ENCODE measurements at regions not wholly inside any gene's neighbourhood (a gene's known extent, or its start where the extent isn't known, plus 50 kb on each side); places are given as distances from the start of the nearest gene placed in this dataset.

- Histone ChIP-seq H3K4me2 (ENCODE audit: low read length) (no peak overlapping the region), H3K56ac (ENCODE audit: low read length) (no peak overlapping the region), H3K27ac (ENCODE audit: low read depth, low read length) (no peak overlapping the region), H3K4me3 (ENCODE audit: low read length) (no peak overlapping the region), H4K5ac (ENCODE audit: low read length) (no peak overlapping the region), H3K23ac (ENCODE audit: low read length) (no peak overlapping the region), H2BK15ac (replicated peaks; ENCODE audit: low read depth) (no peak overlapping the region), H3K4me1 (ENCODE audit: control insufficient read depth, low read depth, low read length) (peaks cover 8% of the 10 kb centered on the region), H2BK120ac (ENCODE audit: low read depth, low read length) (no peak overlapping the region), H4K8ac (ENCODE audit: low read depth, low read length) (no peak overlapping the region), H3K27me3 (ENCODE audit: insufficient read depth, low read length, poor library complexity) (no peaks in the 10 kb centered on the region), H3K18ac (ENCODE audit: low read length) (no peak overlapping the region), H3K36me3 (ENCODE audit: control insufficient read depth, insufficient read depth, low read length) (no peaks in the 10 kb centered on the region), H2AK5ac (ENCODE audit: low read length) (no peak overlapping the region), H3K79me2 (ENCODE audit: control insufficient read depth, insufficient read depth, low read length) (no peaks in the 10 kb centered on the region), H3K4ac (ENCODE audit: low read depth, low read length) (no peak overlapping the region), H2BK5ac (ENCODE audit: low read length) (no peak overlapping the region), H3K79me1 (ENCODE audit: low read length) (no peaks in the 10 kb centered on the region), H3K9ac (ENCODE audit: low read length) (no peak overlapping the region)
- peak; percentile 5 for DNase-seq
- WGBS (ENCODE audit: extremely low coverage, insufficient coverage, low lambda C conversion rate): no CpG with 5 or more reads among the region's 2 CpGs
Observed at GRCh38 chr2:65957454-65957853, 477.5 kb upstream of the MEIS1 start.

GRCh38 chr2:65955259-65955658 is 479.7 kb upstream of the MEIS1 start:
- Histone ChIP-seq H3K27me3 (ENCODE audit: insufficient read depth, low read length, poor library complexity) (no peaks in the 10 kb centered on the region), H2AK5ac (ENCODE audit: low read length) (no peak overlapping the region), H3K79me1 (ENCODE audit: low read length) (no peaks in the 10 kb centered on the region), H2BK120ac (ENCODE audit: low read depth, low read length) (no peak overlapping the region), H3K9ac (ENCODE audit: low read length) (no peak overlapping the region), H3K18ac (ENCODE audit: low read length) (no peak overlapping the region), H3K56ac (ENCODE audit: low read length) (no peak overlapping the region), H2BK15ac (replicated peaks; ENCODE audit: low read depth) (no peak overlapping the region), H3K4me3 (ENCODE audit: low read length) (no peak overlapping the region), H3K79me2 (ENCODE audit: control insufficient read depth, insufficient read depth, low read length) (no peaks in the 10 kb centered on the region), H4K5ac (ENCODE audit: low read length) (no peak overlapping the region), H3K23ac (ENCODE audit: low read length) (no peak overlapping the region), H3K36me3 (ENCODE audit: control insufficient read depth, insufficient read depth, low read length) (no peaks in the 10 kb centered on the region), H3K4me2 (ENCODE audit: low read length) (no peak overlapping the region), H3K4me1 (ENCODE audit: control insufficient read depth, low read depth, low read length) (peaks cover 8% of the 10 kb centered on the region), H4K8ac (ENCODE audit: low read depth, low read length) (no peak overlapping the region), H2BK5ac (ENCODE audit: low read length) (no peak overlapping the region), H3K27ac (ENCODE audit: low read depth, low read length) (no peak overlapping the region), H3K4ac (ENCODE audit: low read depth, low read length) (no peak overlapping the region)
- no CpG with 5 or more reads among the region's 2 CpGs for WGBS (ENCODE audit: extremely low coverage, insufficient coverage, low lambda C conversion rate)
- no peak for DNase-seq

GRCh38 chr2:65952966-65953761 is 481.8 kb upstream of the MEIS1 start:
- Histone ChIP-seq H3K36me3 (ENCODE audit: control insufficient read depth, insufficient read depth, low read length) (no peaks in the 10 kb centered on the region), H3K4me2 (ENCODE audit: low read length) (no peak overlapping the region), H2BK120ac (ENCODE audit: low read depth, low read length) (no peak overlapping the region), H3K18ac (ENCODE audit: low read length) (no peak overlapping the region), H4K8ac (ENCODE audit: low read depth, low read length) (no peak overlapping the region), H3K4me3 (ENCODE audit: low read length) (no peak overlapping the region), H3K4me1 (ENCODE audit: control insufficient read depth, low read depth, low read length) (peaks cover 5% of the 10 kb centered on the region), H2AK5ac (ENCODE audit: low read length) (no peak overlapping the region), H2BK15ac (replicated peaks; ENCODE audit: low read depth) (no peak overlapping the region), H3K56ac (ENCODE audit: low read length) (no peak overlapping the region), H4K5ac (ENCODE audit: low read length) (no peak overlapping the region), H3K23ac (ENCODE audit: low read length) (peak overlapping the region; percentile 57), H3K79me2 (ENCODE audit: control insufficient read depth, insufficient read depth, low read length) (no peaks in the 10 kb centered on the region), H3K4ac (ENCODE audit: low read depth, low read length) (no peak overlapping the region), H3K27ac (ENCODE audit: low read depth, low read length) (no peak overlapping the region), H2BK5ac (ENCODE audit: low read length) (no peak overlapping the region), H3K79me1 (ENCODE audit: low read length) (no peaks in the 10 kb centered on the region), H3K27me3 (ENCODE audit: insufficient read depth, low read length, poor library complexity) (no peaks in the 10 kb centered on the region), H3K9ac (ENCODE audit: low read length) (no peak overlapping the region)
- WGBS (ENCODE audit: extremely low coverage, insufficient coverage, low lambda C conversion rate): no CpG with 5 or more reads among the region's 5 CpGs
- no peak for DNase-seq

GRCh38 chr2:65944213-65944612 is 490.7 kb upstream of the MEIS1 start:
- no peak for DNase-seq
- H3K9ac ChIP-seq (ENCODE audit: low read length): no peak overlapping the region
- no peak overlapping the region for H3K4me3 ChIP-seq (ENCODE audit: low read length)
- no peak overlapping the region for H2AK5ac ChIP-seq (ENCODE audit: low read length)
- H3K4ac ChIP-seq (ENCODE audit: low read depth, low read length): no peak overlapping the region
- no peak overlapping the region for H3K23ac ChIP-seq (ENCODE audit: low read length)
- H4K5ac ChIP-seq (ENCODE audit: low read length): no peak overlapping the region
- H3K36me3 ChIP-seq (ENCODE audit: control insufficient read depth, insufficient read depth, low read length): no peaks in the 10 kb centered on the region
- no CpG with 5 or more reads among the region's 1 CpG for WGBS (ENCODE audit: extremely low coverage, insufficient coverage, low lambda C conversion rate)
- H2BK5ac ChIP-seq (ENCODE audit: low read length): no peak overlapping the region
- H3K79me2 ChIP-seq (ENCODE audit: control insufficient read depth, insufficient read depth, low read length): no peaks in the 10 kb centered on the region
- no peak overlapping the region for H2BK15ac ChIP-seq (replicated peaks; ENCODE audit: low read depth)
- H3K27me3 ChIP-seq (ENCODE audit: insufficient read depth, low read length, poor library complexity): no peaks in the 10 kb centered on the region
- no peak overlapping the region for H2BK120ac ChIP-seq (ENCODE audit: low read depth, low read length)
- no peaks in the 10 kb centered on the region for H3K4me1 ChIP-seq (ENCODE audit: control insufficient read depth, low read depth, low read length)
- no peaks in the 10 kb centered on the region for H3K79me1 ChIP-seq (ENCODE audit: low read length)
- H3K27ac ChIP-seq (ENCODE audit: low read depth, low read length): no peak overlapping the region
- H3K18ac ChIP-seq (ENCODE audit: low read length): no peak overlapping the region
- no peak overlapping the region for H3K4me2 ChIP-seq (ENCODE audit: low read length)
- no peak overlapping the region for H3K56ac ChIP-seq (ENCODE audit: low read length)
- H4K8ac ChIP-seq (ENCODE audit: low read depth, low read length): no peak overlapping the region

- DNase-seq: no peak
- H3K23ac ChIP-seq (ENCODE audit: low read length): no peak overlapping the region
- no CpG with 5 or more reads among the region's 10 CpGs for WGBS (ENCODE audit: extremely low coverage, insufficient coverage, low lambda C conversion rate)
- no peak overlapping the region for H3K9ac ChIP-seq (ENCODE audit: low read length)
- no peak overlapping the region for H2BK5ac ChIP-seq (ENCODE audit: low read length)
- H2BK120ac ChIP-seq (ENCODE audit: low read depth, low read length): no peak overlapping the region
- H4K5ac ChIP-seq (ENCODE audit: low read length): no peak overlapping the region
- H3K18ac ChIP-seq (ENCODE audit: low read length): no peak overlapping the region
- no peaks in the 10 kb centered on the region for H3K79me2 ChIP-seq (ENCODE audit: control insufficient read depth, insufficient read depth, low read length)
- H3K56ac ChIP-seq (ENCODE audit: low read length): no peak overlapping the region
- no peak overlapping the region for H2AK5ac ChIP-seq (ENCODE audit: low read length)
- no peaks in the 10 kb centered on the region for H3K79me1 ChIP-seq (ENCODE audit: low read length)
- no peak overlapping the region for H3K27ac ChIP-seq (ENCODE audit: low read depth, low read length)
- H3K36me3 ChIP-seq (ENCODE audit: control insufficient read depth, insufficient read depth, low read length): no peaks in the 10 kb centered on the region
- H3K4me2 ChIP-seq (ENCODE audit: low read length): no peak overlapping the region
- no peak overlapping the region for H3K4ac ChIP-seq (ENCODE audit: low read depth, low read length)
- H3K4me1 ChIP-seq (ENCODE audit: control insufficient read depth, low read depth, low read length): no peaks in the 10 kb centered on the region
- H2BK15ac ChIP-seq (replicated peaks; ENCODE audit: low read depth): no peak overlapping the region
- H3K27me3 ChIP-seq (ENCODE audit: insufficient read depth, low read length, poor library complexity): no peaks in the 10 kb centered on the region
- H3K4me3 ChIP-seq (ENCODE audit: low read length): no peak overlapping the region
- no peak overlapping the region for H4K8ac ChIP-seq (ENCODE audit: low read depth, low read length)
Observed at GRCh38 chr2:65943099-65943786, 491.7 kb upstream of the MEIS1 start.

Data from mesendoderm (in vitro differentiated cells).